Upper lobe of right lung (tissue), 1 donor: ENCODE measurements at regions not wholly inside any gene's neighbourhood (a gene's known extent, or its start where the extent isn't known, plus 50 kb on each side); places are given as distances from the start of the nearest gene placed in this dataset.

Experiments used
- ATAC-seq: fragments of 200-7000 bp; cut with Tn5 transposase; one replicate; pipeline ENCODE4 v1.9.1; 2020; ENCODE audit warnings: mild to moderate bottlenecking, moderate library complexity
- DNase-seq: peaks from one replicate; pipeline ENCODE4 v3.0.0-alpha.2; 2020
- H3K27ac ChIP-seq: fragments of 200-600 bp; one replicate; pipeline ENCODE4 v1.8.0; 2022
- H3K27me3 ChIP-seq: fragments of 200-600 bp; one replicate; pipeline ENCODE4 v1.8.0; 2022; ENCODE audit warnings: mild to moderate bottlenecking
- H3K36me3 ChIP-seq: fragments of 200-600 bp; one replicate; pipeline ENCODE4 v1.8.0; 2022
- H3K4me1 ChIP-seq: fragments of 200-600 bp; one replicate; pipeline ENCODE4 v1.8.0; 2022
- H3K4me3 ChIP-seq: fragments of 200-600 bp; one replicate; pipeline ENCODE4 v1.8.0; 2022; ENCODE audit warnings: mild to moderate bottlenecking
- H3K9me3 ChIP-seq: fragments of 200-600 bp; one replicate; pipeline ENCODE4 v1.8.0; 2022
- intact Hi-C: fragments of 100-400 bp; cut with DNase I; formaldehyde crosslinking; loops from one replicate; pipeline ENCODE4 v1.11.0; 2022
- TF ChIP-seq, protein P1 (sequence below): fragments of 200-600 bp; IDR thresholded peaks from one replicate; pipeline ENCODE4 v1.8.0; 2022; ENCODE audit warnings: antibody characterized with exemption
- donor health status: DM: no; HTN: yes; CAD: no; lungs with severe emphysema.

DNA sequence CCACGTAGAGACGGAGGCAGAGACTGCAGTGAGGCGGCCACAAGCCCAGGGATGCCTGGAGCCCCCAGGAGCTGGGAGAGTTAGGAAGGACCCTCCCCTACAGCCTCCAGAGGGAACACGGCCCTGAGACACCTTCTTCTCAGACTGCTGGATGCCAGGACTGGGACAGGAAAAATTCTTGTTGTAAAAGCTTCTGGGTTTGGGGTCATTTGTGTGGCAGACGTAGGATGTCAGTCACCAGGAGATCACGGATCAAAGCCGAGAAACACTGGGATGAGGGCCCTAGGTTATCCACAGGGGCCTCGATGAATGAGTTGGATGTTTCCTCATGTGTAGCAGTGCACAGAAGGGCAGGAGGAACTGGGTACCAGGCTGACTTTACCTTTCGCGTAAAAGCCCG, 163.7 kb downstream of the SHOX start:
- Histone ChIP-seq H3K27me3 (peaks cover 15% of the 10 kb centered on the region), H3K4me1 (no peaks in the 10 kb centered on the region), H3K27ac (no peak overlapping the region), H3K9me3 (no peaks in the 10 kb centered on the region), H3K36me3 (no peaks in the 10 kb centered on the region), H3K4me3 (no peak overlapping the region)
- TF ChIP-seq, protein P1, sequence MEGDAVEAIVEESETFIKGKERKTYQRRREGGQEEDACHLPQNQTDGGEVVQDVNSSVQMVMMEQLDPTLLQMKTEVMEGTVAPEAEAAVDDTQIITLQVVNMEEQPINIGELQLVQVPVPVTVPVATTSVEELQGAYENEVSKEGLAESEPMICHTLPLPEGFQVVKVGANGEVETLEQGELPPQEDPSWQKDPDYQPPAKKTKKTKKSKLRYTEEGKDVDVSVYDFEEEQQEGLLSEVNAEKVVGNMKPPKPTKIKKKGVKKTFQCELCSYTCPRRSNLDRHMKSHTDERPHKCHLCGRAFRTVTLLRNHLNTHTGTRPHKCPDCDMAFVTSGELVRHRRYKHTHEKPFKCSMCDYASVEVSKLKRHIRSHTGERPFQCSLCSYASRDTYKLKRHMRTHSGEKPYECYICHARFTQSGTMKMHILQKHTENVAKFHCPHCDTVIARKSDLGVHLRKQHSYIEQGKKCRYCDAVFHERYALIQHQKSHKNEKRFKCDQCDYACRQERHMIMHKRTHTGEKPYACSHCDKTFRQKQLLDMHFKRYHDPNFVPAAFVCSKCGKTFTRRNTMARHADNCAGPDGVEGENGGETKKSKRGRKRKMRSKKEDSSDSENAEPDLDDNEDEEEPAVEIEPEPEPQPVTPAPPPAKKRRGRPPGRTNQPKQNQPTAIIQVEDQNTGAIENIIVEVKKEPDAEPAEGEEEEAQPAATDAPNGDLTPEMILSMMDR: no peak
- DNase-seq (no peak), ATAC-seq (no peak)
- intact Hi-C loops: no loop called here

DNA sequence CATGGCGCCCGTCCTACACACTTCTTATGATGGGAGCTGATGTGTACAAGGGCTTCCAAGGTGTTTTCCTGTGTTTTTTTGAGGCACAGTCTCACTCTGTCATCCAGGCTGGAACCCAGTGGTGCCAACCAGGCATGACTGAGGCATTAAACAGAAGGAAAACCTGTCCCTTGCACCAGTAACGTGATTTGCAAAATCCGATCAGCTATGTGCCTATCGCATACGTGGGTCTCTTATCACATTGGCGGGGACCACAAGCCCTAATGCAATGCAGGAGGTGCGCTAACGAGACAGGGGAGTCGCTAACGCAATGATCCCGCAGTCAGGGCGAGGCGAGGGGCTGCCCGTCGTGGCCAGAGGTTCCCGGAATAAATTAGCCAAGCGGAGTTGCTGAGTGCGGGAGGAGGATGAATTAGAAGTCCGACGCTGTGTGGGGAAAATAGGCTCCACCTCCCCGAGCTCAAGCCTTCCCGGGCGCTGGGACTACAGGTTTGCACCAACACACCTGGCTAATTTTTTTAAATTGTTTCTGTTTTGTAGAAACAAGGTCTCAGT, 162.7 kb downstream of the SHOX start:
- Histone ChIP-seq H3K4me3 (no peak overlapping the region), H3K4me1 (no peaks in the 10 kb centered on the region), H3K9me3 (no peaks in the 10 kb centered on the region), H3K27me3 (peaks cover 15% of the 10 kb centered on the region), H3K36me3 (no peaks in the 10 kb centered on the region), H3K27ac (no peak overlapping the region)
- DNase-seq: no peak
- no peak for ATAC-seq
- TF ChIP-seq, protein P1: no peak
- intact Hi-C loops: no loop called here

DNA sequence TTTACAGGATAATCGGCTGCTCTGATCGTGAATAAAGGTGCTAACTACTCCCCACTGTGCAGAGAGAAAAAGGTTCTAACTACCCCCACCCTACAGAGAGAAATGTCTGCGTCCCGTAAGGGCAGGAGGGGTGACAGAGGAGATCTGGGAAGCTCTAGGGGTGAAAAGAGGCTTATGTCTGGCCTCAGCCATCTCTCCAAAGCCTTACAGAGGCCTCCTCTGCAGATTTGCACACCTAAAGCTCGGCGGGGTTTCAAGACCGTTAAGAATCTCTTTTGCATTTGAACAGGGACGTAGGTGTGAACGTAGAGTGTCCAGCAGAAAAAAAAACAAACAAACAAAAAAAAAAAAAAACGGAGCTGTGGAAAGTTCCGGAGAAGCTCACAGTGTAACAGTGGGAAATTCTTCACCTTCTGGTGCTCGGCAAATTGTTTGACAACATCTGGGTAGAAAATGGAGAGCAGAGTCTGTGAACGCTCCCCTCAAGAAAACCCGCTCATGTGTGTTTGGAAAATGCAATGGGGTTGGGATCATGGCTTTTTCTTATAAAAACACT, 161.0 kb downstream of the SHOX start:
- intact Hi-C loops: no loop called here
- DNase-seq (no peak), ATAC-seq (no peak)

DNA sequence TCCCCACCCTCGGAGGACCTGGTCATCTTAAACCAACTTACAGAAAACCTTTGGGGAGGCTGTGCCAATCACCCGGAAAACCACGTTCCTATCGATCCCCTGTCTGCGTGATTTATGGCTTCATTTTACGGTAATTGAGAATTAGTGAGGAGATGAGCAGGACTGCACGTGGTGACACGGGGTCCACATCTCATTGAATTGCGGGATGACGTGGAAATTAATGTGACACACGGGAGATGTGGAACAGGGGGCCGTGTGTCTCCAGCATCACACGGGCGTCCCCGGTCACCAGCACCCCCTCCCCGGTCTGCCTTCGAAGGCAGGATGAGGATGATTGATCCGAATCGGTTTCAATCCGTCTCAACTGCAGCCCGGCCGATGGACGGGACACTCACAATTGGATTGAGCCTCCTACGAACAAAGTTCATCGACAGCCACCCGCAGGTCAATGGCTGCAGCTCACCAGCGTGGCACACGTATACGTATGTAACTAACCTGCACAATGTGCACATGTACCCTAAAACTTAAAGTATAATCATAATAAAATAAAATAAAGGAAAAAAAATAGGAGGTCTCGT, 160.3 kb downstream of the SHOX start:
- ATAC-seq (no peak), DNase-seq (no peak)
- intact Hi-C loops: no loop called here
- Histone ChIP-seq H3K27me3 (peaks cover 15% of the 10 kb centered on the region), H3K4me1 (no peaks in the 10 kb centered on the region), H3K4me3 (no peak overlapping the region), H3K27ac (no peak overlapping the region), H3K36me3 (no peaks in the 10 kb centered on the region), H3K9me3 (no peaks in the 10 kb centered on the region)
- TF ChIP-seq, protein P1: no peak

More for the DNA sequence above, 161.0 kb downstream of the SHOX start:
- Histone ChIP-seq H3K36me3 (no peaks in the 10 kb centered on the region), H3K4me3 (no peak overlapping the region), H3K27ac (no peak overlapping the region), H3K4me1 (no peaks in the 10 kb centered on the region), H3K9me3 (no peaks in the 10 kb centered on the region), H3K27me3 (peaks cover 15% of the 10 kb centered on the region)
- TF ChIP-seq, protein P1: no peak

DNA sequence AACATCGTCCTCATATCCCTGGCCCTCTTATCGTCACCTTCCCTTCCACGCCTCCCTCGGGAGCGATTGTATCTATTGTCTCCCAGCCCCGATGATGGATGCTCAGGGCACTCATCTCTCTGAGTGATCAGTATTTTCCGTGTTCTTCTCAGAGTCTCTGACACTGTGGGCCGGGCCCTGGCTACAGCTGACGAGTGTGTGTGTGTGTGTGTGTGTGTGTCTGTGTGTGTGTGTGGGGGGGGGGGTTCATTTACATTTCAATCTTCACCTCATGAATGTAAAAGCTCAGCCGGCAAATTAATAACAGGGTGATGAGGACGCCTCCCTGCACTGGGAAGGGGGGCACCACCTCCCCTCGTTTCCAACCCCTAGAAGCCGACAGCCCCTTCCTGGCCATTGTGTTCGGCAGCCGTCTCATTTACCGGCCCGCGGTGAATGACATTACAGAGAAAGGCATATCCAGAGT, 159.5 kb downstream of the SHOX start:
- no peaks in the 10 kb centered on the region for H3K9me3 ChIP-seq
- no peaks in the 10 kb centered on the region for H3K4me1 ChIP-seq
- intact Hi-C loops: no loop called here
- ATAC-seq (no peak), DNase-seq (no peak)
- H3K27ac ChIP-seq: no peak overlapping the region
- TF ChIP-seq, protein P1: no peak
- H3K4me3 ChIP-seq: no peak overlapping the region
- H3K27me3 ChIP-seq: peaks cover 15% of the 10 kb centered on the region
- no peaks in the 10 kb centered on the region for H3K36me3 ChIP-seq
